SK-N-SH treated with all-trans-retinoic acid at 6 μM for 48 hours (cell line): ENCODE measurements at regions not wholly inside any gene's neighbourhood (a gene's known extent, or its start where the extent isn't known, plus 50 kb on each side); places are given as distances from the start of the nearest gene placed in this dataset.

Experiments used
- CREB5 ChIP-seq: fragments of 250-450 bp; sonication (Bioruptor Pico); IDR thresholded peaks from 2 replicates; pipeline ENCODE4 v1.5.1; 2020; ENCODE audit warnings: low read depth, mild to moderate bottlenecking, moderate library complexity
- CSDC2 ChIP-seq: fragments of 250-450 bp; sonication (Bioruptor Pico); IDR thresholded peaks from 2 replicates; pipeline ENCODE4 v1.5.0; 2020; ENCODE audit warnings: mild to moderate bottlenecking, moderate library complexity
- ISL1 ChIP-seq: fragments of 250-450 bp; sonication (Bioruptor Pico); IDR thresholded peaks from 2 replicates; pipeline ENCODE4 v2.1.2; 2022; ENCODE audit warnings: mild to moderate bottlenecking, moderate library complexity
- PATZ1 ChIP-seq: fragments of 250-450 bp; sonication (Bioruptor Pico); IDR thresholded peaks from 2 replicates; pipeline ENCODE4 v1.8.0; 2020; ENCODE audit warnings: mild to moderate bottlenecking, moderate library complexity, borderline replicate concordance
- POU6F1 ChIP-seq: fragments of 250-450 bp; sonication (Bioruptor Pico); IDR thresholded peaks from 2 replicates; pipeline ENCODE4 v1.8.0; 2021; ENCODE audit warnings: low read depth, mild to moderate bottlenecking, moderate library complexity, borderline replicate concordance
- PPARA ChIP-seq: fragments of 250-450 bp; sonication (Bioruptor Pico); IDR thresholded peaks from 2 replicates; pipeline ENCODE4 v1.5.0; 2020; ENCODE audit warnings: mild to moderate bottlenecking, borderline replicate concordance
- RARB ChIP-seq: fragments of 250-450 bp; sonication (Bioruptor Pico); IDR thresholded peaks from 2 replicates; pipeline ENCODE4 v1.8.0; 2021; ENCODE audit warnings: mild to moderate bottlenecking, moderate library complexity
- SNAI2 ChIP-seq: fragments of 250-450 bp; sonication (Bioruptor Pico); IDR thresholded peaks from 2 replicates; pipeline ENCODE4 v1.5.0; 2020; ENCODE audit warnings: mild to moderate bottlenecking, moderate library complexity
- TCF4 ChIP-seq: fragments of 250-450 bp; sonication (Bioruptor Pico); IDR thresholded peaks from 2 replicates; pipeline ENCODE4 v1.8.0; 2021; ENCODE audit warnings: mild to moderate bottlenecking, moderate library complexity, borderline replicate concordance
- ZC3H10 ChIP-seq: fragments of 250-450 bp; sonication (Bioruptor Pico); IDR thresholded peaks from 2 replicates; pipeline ENCODE4 v1.5.1; 2021; ENCODE audit warnings: mild to moderate bottlenecking, moderate library complexity
- ZFP3 ChIP-seq: fragments of 250-450 bp; sonication (Bioruptor Pico); IDR thresholded peaks from 2 replicates; pipeline ENCODE4 v1.5.0; 2020; ENCODE audit warnings: mild to moderate bottlenecking, moderate library complexity
- ZFP30 ChIP-seq: fragments of 450-650 bp; formaldehyde crosslinking; IDR thresholded peaks from 2 replicates; pipeline ENCODE4 v1.5.0; 2022; ENCODE audit warnings: mild to moderate bottlenecking, moderate library complexity
- ZNF70 ChIP-seq: fragments of 450-650 bp; formaldehyde crosslinking; IDR thresholded peaks from 2 replicates; pipeline ENCODE4 v1.5.0; 2020; ENCODE audit warnings: mild to moderate bottlenecking, moderate library complexity
- ZNF8 ChIP-seq: fragments of 450-650 bp; formaldehyde crosslinking; IDR thresholded peaks from 2 replicates; pipeline ENCODE4 v1.5.0; 2020; ENCODE audit warnings: mild to moderate bottlenecking, moderate library complexity

GRCh38 chr21:29231756-29232529 is 66.8 kb upstream of the BACH1 start:
- TF ChIP-seq CREB5 (CRISPR knock-in tag) (no peak), PATZ1 (CRISPR knock-in tag) (no peak), ISL1 (CRISPR knock-in tag) (no peak), ZNF8 (CRISPR knock-in tag) (no peak), ZFP30 (CRISPR knock-in tag) (no peak), CSDC2 (CRISPR knock-in tag) (0 out of 2 replicates have a peak, but pooled peaks have one; percentile 44), TCF4 (CRISPR knock-in tag) (no peak), POU6F1 (CRISPR knock-in tag) (no peak), PPARA (CRISPR knock-in tag) (no peak), SNAI2 (no peak), ZFP3 (CRISPR knock-in tag) (no peak), RARB (CRISPR knock-in tag) (no peak), ZNF70 (no peak), ZC3H10 (no peak)
